HPDE6-E6E7 (cell line): ENCODE measurements at regions not wholly inside any gene's neighbourhood (a gene's known extent, or its start where the extent isn't known, plus 50 kb on each side); places are given as distances from the start of the nearest gene placed in this dataset.
"Not testable (repeated sequence)": the region's sequence is repeated elsewhere in the genome, so short reads cannot be mapped to it uniquely, and the experiment has no call there.

Source experiments
- DNase-seq: peaks from one replicate; pipeline ENCODE4 v3.0.0; 2011; ENCODE audit warnings: missing footprints; ENCODE audit errors: extremely low spot score

GRCh38 chr5:114053372-114053771 lies 308.5 kb upstream of the KCNN2 start:
- DNase-seq: no peak

- no peak for DNase-seq
Observed at GRCh38 chr5:114054594-114054993, 307.3 kb upstream of the KCNN2 start.

GRCh38 chr5:114055318-114056184 lies 306.3 kb upstream of the KCNN2 start:
- DNase-seq: no peak

GRCh38 chr5:114056185-114056538 lies 305.7 kb upstream of the KCNN2 start:
- DNase-seq: no peak

GRCh38 chr5:114060866-114061265 lies 301.0 kb upstream of the KCNN2 start:
- no peak for DNase-seq

- DNase-seq: no peak
Observed at GRCh38 chr5:114062932-114063867, 298.7 kb upstream of the KCNN2 start.

- DNase-seq: no peak
Observed at GRCh38 chr5:114065912-114066311, 296.0 kb upstream of the KCNN2 start.

- DNase-seq: no peak
Observed at GRCh38 chr5:114070093-114070722, 291.7 kb upstream of the KCNN2 start.

GRCh38 chr5:114089259-114089658 lies 272.6 kb upstream of the KCNN2 start:
- DNase-seq: no peak

- no peak for DNase-seq
Observed at GRCh38 chr5:114097570-114097969, 264.3 kb upstream of the KCNN2 start.

GRCh38 chr5:114099161-114099560 lies 262.7 kb upstream of the KCNN2 start:
- no peak for DNase-seq

- peak; percentile 15 for DNase-seq
Observed at GRCh38 chr5:114101153-114101552, 260.7 kb upstream of the KCNN2 start.

GRCh38 chr5:114113604-114114003 lies 248.3 kb upstream of the KCNN2 start:
- no peak for DNase-seq

- no peak for DNase-seq
Observed at GRCh38 chr5:114116981-114117380, 244.9 kb upstream of the KCNN2 start.

- no peak for DNase-seq
Observed at GRCh38 chr5:114118511-114118910, 243.4 kb upstream of the KCNN2 start.

GRCh38 chr5:114120166-114120565 lies 241.7 kb upstream of the KCNN2 start:
- DNase-seq: no peak

- no peak for DNase-seq
Observed at GRCh38 chr5:114122852-114123251, 239.0 kb upstream of the KCNN2 start.

- DNase-seq: no peak
Observed at GRCh38 chr5:114123654-114124053, 238.2 kb upstream of the KCNN2 start.

- DNase-seq: no peak
Observed at GRCh38 chr5:114146398-114146797, 215.5 kb upstream of the KCNN2 start.

GRCh38 chr5:114148253-114148652 lies 213.6 kb upstream of the KCNN2 start:
- no peak for DNase-seq

GRCh38 chr5:114148728-114149127 lies 213.1 kb upstream of the KCNN2 start:
- DNase-seq: not testable (repeated sequence)

GRCh38 chr5:114152656-114153360 lies 209.1 kb upstream of the KCNN2 start:
- DNase-seq: no peak
